Kidney capillary endothelial cell (primary cell): ENCODE measurements at regions not wholly inside any gene's neighbourhood (a gene's known extent, or its start where the extent isn't known, plus 50 kb on each side); places are given as distances from the start of the nearest gene placed in this dataset.
"Not testable (repeated sequence)": the region's sequence is repeated elsewhere in the genome, so short reads cannot be mapped to it uniquely, and the experiment has no call there.

ENCODE experiments used
- DNase-seq: peaks from one replicate; pipeline ENCODE4 v3.0.0-alpha.2; 2018; ENCODE audit warnings: low spot score

DNA sequence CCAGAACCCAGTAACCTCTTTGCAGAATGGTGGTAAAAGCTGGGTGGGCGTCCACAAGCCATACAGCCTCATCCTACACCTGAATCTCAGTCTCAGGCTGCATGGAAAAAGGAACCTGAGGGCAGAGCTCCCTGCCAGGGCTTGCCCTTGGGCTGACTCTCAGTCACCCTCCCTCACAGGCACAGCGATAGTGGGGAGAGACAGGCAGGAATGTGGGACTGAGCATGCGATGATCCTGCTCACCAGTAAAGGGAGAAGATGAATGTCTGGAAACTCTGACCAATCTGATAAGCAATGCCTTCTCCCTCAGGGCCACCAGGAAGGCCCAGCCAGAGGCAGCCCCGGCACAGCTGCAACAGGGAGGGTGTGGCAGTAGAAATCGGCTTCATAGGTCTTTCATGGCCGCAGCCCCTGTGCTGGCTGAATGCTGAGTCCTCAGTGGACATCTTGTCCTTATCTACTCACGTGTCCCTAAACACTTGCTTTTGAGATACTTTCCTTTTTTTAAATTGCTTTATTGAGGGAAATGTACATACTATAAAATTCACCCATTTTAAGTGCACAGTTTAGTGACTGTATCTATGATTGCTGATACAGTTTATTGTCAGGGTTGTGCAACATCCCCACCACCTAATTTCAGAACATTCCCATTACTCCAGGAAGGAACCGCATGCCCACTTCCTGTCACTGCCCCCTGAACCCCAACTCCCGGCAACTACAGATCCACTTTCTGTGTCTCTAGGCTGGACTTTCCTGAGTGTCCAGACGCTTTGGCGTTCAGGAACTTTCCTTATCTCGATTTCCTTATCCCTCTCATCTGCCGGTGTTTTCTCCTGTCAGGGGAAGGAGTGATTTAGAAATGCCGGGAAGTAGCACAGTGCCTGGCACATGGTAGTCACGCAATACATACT, 258.1 kb downstream of the PCNX1 start:
- no peak for DNase-seq

DNA sequence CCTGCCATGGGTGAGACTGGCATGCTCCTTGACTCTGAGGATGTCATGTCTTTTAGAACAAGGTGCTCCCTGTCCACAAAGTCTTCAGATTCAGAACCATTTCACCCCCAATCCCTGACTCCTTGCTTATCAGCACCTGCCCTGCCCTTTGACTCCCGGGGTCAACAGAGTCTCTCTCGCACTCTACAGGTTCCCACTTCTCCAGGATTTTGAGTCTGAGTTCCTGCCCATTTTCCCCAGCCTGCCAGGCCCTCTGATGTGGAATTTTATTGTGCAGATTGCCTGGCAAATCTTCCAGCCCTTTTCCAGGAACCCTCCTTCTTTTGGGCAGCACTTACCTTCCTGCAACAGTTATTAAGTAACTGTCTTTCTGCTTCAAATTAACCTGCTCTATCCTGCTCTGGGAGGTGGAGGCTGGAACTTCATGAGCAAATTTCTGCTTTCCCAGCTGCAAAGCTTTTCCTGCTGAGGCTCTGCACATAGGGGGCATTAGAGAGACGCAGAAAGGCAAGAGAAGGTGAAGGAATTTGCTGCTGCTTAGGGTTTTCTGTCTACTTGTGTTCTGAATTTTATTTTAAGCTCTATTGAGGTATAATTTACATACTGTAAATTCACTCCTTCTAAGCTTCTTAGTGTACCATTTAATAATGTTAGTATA, 259.1 kb downstream of the PCNX1 start:
- no peak for DNase-seq

DNA sequence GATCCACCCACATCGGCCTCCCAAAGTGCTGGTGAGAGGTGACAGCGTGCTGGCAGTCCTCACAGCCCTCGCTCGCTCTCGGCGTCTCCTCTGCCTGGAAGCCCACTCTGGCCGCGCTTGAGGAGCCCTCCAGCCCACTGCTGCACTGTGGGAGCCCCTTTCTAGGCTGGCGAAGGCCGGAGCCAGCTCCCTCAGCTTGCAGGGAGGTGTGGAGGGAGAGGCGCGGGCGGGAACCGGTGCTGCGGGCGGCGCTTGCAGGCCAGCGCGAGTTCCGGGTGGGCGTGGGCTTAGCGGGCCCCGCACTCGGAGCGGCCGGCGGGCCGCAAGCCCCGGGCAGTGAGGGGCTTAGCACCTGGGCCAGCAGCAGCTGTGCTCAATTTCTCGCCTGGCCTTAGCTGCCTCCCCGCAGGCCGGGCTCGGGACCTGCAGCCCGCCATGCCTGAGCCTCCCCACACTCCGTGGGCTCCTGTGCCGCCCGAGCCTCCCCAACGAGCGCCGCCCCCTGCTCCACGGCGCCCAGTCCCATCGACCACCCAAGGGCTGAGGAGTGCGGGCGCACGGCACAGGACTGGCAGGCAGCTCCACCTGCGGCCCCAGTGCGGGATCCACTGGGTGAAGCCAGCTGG, 260.2 kb downstream of the PCNX1 start:
- not testable (repeated sequence) for DNase-seq

DNA sequence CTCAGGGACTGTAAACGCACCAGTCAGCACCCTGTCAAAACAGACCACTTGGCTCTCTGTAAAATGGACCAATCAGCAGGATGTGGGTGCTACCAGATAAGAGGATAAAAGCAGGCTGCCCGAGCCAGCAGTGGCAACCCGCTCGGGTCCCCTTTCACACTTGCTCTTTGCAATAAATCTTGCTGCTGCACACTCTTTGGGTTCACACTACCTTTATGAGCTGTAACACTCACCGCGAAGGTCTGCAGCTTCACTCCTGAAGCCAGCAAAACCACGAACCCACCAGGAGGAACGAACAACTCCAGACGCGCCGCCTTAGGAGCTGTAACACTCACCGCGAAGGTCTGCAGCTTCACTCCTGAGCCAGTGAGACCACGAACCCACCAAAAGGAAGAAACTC, 260.9 kb downstream of the PCNX1 start:
- not testable (repeated sequence) for DNase-seq

DNA sequence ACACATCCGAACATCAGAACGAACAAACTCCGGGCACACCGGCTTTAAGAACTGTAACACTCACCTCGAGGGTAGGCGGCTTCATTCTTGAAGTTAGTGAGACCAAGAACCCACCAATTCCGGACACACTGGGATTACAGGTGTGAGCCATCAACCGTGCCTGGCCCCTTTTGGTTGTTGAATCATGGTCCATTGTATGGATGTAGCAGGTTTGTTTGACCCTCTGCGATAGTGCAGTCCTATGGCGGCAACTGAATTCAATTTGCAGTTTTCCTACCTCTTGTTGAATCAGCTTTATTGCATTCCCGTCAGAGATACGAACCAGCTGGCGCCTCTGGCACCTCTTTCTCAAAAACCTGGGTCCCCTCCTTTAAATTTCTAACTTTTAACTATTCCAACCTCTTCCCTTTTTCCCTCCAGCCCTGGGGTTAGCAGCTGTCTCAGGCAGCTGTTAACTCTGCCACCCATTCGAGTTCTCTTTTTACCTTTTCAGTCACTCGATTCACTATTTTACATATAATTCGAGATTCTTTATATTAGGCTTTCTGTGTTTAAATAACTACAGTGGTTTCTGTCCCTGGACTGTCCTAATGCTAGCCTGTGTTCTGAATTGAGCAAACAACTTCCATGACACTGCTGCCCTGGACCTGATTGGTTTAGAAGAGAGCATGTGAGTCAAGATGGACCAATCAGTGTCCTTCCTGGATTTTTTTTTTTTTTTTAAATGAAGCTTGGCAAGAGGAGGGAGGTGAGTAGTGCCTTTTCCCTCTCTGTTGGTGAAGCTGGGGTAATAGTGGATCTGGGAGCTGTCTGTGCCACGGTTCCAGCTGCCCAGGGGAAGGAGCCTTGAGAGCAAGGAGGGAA, 261.5 kb downstream of the PCNX1 start:
- DNase-seq = no peak

DNA sequence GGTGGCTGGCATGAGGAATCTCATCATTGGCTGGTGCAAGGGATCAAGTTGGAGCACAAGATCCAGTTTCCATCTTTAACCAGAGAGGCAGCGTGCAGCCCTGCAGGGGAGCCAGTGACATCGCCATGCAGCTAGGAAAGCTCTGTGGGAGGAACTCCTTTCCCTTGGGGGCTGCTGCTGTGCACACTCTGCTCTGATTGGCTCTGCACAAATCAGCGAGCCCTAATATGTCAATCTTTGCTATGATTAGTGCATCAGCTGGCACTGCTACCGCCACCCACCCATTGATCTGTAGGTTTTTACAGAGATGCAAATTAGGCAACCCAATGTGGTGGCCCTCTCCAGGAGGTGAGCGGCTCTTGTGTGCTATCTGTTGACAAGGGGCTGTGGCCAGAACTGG, 262.6 kb downstream of the PCNX1 start:
- DNase-seq = no peak

DNA sequence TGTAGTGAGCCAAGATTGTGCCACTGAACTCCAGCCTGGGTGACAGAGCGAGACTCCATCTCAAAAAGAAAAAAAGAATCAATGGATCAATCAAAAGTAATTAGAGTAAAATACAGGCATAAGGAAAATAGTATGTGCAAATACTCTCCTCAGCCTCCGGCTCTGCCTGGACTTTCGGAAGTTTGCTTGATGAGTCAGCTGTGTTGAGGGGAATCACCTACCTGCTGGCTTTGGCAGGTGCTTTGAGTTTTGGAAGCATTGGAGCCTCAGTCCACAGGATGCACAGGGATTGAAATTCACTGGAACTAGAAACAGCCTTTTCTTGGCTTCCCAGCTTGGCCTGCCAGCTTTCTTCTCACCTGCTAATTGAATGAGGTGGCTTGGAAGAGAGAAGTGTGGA, 268.2 kb downstream of the PCNX1 start:
- DNase-seq = no peak

DNA sequence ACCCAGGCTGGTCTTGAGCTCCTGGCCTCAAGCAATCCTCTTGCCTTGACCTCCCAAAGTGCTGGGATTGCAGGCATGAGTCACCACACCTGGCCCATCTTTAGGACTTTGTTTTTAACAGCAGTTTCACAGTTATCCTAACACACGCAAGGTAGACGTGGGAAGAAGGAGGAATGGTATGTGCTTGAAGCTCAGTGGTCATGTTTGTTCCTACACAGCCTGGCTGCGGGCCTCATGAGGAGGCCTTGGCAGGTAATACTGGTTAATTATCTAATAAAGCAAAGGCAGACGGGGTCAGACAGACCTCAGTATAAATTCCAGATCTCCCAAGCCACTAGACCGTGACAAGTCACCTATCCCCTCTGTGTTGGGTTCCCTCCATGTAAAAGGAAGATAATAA, 271.8 kb downstream of the PCNX1 start:
- DNase-seq = no peak

DNA sequence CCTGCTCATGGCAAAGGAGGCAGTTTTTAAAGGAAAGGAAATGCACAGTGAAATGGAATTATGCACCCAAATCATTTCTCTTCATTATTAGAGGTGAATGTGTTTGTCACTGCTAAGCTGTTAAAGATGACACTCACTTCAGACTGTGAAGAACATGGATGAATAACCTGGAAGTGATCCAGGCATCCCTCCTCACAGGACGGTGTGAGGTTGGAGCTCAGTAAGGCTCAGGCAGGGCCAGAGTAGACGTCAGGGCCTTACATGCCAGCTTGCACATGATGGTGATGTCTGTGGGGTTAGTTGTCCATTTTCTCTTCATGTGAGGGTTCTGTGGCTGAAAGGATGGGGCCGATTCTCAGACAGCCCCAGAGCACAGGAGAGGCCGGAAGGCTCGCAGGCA, 273.1 kb downstream of the PCNX1 start:
- no peak for DNase-seq

DNA sequence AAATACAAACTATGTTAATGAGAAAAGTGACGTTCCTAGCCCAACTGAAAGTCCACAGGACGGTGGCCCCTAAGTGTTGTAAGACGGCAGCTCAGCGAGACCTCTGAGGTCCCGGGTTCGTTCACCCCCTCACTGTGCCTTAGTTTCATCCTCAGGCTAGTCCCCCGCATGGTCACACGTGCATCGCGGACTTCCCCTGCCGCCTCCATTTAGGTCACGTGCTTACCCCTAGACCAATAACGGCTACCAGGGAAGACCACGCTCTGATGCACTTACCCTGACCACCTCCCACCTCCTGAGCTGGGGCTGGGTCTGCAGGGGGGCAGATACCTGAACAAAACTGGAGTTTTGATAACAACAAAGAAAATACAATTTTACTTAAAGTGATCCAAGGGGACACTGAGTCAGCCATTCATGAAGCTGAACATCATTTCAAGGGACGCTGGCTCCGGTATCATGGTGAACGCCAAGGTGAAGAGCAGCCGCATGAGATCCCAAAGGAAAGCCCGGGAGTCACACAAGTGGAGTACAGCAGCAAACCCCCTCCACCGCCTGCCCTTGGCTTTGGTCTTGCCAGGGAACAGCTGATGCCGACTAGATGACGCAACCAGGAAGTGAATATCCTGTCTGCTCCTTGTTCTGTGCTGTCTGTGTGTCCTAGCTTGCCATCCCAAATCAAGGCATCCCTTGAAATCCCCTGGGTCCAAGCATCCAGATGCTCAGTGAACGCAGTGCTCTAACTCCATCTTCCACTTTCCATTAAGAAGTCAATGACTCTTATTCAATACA, 274.1 kb downstream of the PCNX1 start:
- no peak for DNase-seq

DNA sequence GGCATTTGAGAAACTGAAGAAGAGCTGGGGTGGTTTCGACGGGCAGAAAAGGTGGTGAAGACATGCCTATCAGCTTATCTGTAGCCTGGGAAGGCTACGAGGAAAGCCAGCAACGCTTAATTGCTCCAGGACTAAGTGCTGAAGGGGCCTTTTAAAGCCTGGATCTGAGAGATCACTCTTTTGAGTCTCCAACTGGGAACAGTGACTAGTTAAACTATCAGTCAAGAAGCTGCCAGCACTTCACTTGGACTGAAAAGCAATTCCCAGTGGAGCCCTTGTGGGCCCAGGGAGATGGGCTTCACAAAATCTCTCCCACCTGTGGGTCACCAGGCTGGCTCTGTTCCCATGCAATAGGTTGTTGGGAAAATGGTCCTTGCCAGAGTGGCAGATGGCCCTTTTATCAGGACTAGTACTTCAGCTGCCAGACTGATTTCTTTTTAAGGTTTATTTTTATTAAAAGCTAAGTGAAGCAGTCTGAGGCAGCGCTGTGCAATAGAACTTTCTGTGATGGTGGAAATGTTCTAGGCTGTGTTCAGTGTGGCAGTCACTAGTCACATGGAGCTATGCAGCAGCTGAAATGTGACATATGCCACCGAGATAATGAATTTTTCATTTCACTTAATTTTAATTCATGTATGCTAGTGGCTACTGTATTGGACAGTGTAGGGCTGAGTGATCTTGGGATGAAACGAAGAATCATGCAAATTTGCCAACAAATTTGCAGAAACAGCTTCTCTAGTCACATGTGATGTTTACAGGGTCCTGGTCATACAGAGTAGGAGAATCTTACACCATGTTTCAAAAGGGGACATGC, 276.8 kb downstream of the PCNX1 start:
- no peak for DNase-seq

DNA sequence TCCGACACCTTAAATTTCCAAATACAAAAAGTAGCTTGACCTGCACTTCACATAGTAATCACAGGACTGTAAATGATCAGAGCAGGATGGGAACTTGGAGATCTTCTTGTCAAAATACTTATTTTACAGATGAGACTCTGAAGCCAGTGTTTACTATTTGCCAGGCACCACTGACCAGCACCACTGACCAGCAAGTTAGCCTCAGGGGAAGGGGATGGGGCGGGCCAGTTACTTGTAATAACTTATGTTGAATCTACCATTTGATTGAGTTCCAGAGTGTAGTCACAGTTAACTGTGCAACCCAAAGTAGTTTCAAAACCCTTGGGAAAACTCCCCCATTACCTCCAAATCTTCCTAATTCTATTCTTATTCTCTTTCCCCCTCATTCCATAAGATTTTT, 278.4 kb downstream of the PCNX1 start:
- DNase-seq = no peak

DNA sequence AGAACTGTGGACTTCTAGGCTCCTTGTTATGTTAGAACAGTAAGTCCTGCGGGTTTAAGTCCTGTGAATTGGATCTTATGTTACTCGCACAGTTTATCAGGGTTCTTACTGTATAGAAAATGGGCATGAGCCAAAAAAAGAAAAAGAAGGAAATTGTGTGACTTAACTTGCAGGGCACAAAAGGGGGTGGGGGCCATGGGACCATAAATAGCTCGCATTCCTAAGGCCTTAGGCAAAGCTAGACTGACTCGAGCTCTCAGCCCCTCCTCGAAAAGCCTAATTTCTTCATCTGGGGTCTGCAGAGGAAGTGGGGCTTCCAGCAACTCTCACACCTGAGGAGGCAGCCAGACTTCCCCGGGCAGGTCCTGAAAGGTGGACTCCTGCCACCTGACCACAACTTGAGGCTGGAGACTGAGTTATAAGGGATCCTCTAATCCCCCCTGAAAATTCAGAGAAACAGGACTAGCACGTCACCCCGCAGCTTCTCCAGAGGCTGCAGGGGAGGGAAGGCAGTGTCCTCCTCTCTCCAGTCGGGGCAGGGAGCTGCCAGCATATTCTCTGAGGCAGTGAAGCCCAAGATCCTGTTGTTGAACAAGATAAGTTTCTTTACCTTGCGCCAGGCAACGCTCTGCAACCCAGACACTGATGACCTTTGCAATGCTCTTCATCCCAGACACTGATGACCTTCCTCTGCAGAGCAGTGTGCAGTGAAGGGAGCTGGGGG, 280.5 kb downstream of the PCNX1 start:
- DNase-seq = no peak

DNA sequence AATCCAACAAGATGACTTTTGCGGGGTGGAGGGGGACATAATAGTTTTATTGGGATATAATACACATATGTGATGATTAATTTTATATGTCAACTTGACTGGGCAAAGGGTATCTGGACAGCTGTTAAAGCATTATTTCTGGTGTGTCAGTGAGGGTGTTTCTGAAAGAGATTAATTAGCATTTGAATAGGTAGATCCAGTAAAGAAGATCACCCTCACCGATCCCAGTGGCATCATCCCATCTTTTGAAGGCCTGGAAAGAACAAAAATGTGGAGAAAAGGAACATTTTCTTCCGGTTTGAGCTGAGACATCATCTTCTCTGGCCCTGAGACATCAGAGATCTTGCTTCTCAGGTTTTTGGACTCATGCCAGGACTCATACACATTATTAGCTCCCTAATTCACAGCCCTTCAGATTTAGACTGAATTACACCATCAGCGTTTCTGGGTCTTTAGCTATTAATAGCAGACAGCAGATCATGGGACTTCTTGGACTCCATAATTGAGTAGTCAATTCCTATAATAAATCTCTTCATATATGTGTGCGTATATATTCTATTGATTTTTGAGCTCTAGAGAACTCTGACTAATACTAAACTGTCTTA, 283.6 kb downstream of the PCNX1 start:
- DNase-seq = no peak

DNA sequence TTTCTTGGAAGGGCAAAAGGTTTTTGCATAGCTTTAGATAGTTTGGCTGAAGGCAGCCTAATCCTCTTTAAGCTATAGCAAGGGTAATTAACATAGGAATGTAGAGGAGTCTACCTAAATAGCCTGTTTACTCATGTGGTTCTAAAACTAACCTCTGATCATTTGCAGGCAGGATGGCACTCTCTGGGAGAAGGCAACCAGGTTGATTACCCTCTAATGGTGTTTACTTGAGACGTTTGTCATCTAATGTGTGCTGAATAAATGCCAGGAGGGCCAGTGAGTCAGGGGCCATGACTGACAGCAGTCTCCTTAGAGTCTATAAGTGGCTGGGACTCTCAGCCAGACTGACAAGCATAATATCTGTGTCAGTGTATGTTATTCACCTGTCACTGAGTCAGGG, 286.4 kb downstream of the PCNX1 start:
- no peak for DNase-seq

DNA sequence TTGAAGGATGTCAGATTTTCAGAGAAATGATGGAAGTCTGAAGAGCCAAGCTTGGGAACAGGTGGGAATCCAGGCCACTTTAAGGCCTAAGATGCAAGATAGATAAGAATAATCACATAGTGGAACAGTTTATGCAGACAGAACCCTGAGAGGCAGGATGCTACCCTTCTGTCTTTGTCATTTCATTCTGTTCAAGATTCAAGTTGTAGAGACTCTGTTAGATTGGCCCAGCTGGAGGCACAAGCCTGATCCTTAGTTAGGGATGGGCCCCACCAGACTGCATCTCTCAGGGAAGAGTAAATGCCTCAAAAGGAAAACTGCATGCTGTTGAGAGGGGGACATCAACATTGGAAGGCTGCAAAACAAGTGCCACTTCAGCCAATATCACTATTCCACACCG, 287.0 kb downstream of the PCNX1 start:
- DNase-seq = no peak

DNA sequence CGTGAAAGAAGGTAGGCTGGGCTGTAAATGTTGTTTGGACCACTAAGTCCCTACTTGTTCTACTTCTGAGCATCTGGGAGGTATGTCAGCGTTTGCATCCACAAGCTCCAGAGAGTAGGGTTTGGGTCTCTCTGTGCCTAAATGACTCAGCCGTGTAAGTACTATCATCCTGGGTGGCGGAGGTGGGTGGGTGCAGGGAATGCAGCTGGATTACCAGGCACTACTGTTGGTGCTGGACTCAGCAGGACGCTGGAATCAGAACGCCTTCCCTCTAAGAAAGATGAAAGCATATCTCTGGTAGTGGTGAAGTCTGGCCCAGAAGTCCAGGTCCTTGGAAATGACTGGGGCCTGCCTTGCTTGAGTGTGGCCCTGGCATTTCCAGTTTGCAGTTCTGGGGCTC, 289.7 kb downstream of the PCNX1 start:
- no peak for DNase-seq

DNA sequence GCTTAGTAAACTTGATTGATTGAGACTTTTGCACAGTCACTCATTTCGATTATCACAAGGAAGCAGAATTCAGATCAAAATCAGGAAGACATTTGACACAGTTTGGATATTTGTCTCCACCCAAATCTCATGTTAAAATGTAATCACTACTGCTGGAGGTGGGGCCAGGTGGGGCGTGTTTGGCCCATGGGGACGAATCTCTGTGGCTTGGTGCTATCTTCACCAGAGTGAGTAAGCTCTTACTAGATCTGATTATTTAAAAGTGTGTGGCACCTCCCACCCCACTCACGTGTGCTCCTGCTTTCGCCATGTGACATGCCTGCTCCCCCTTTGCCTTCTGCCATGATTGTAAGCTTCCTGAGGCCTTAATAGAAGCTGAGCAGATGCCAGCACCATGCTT, 291.4 kb downstream of the PCNX1 start:
- no peak for DNase-seq

DNA sequence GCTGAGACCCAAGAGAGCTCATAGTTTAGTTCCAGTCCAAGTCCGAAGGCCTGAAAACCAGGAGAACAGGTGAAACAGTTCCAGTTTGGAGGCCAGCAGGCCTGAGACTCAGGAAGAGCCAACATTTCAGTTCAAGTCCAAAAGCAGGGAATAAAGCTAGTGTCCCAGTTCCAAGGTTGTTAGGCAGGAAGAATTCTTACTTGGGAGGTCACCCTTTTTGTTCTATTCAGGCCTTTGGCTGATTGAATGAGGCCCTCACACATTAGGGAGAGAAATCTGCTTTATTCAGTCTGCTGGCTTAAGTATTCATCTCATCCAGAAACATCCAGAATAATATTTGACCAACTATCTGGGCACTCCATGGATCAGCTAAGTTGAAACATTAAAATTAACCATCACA, 294.6 kb downstream of the PCNX1 start:
- no peak for DNase-seq
